Mucosa of descending colon (tissue), 3 donors: ENCODE measurements at regions not wholly inside any gene's neighbourhood (a gene's known extent, or its start where the extent isn't known, plus 50 kb on each side); places are given as distances from the start of the nearest gene placed in this dataset.
A peak's percentile ranks its signal among the peaks of the same experiment; 100 is the strongest.

Experiments
- ATAC-seq: fragments of 200-7000 bp; cut with Tn5 transposase; one replicate; pipeline ENCODE4 v1.9.1; 2020; ENCODE audit warnings: mild to moderate bottlenecking, moderate library complexity
- DNase-seq, 3 donors: peaks; one replicate each; pipeline ENCODE4 v3.0.0-alpha.2; 2020
- H3K36me3 ChIP-seq: fragments of 200-600 bp; one replicate; pipeline ENCODE4 v1.8.0; 2021; ENCODE audit warnings: low read depth, mild to moderate bottlenecking
- H3K4me1 ChIP-seq: fragments of 200-600 bp; one replicate; pipeline ENCODE4 v1.8.0; 2021; ENCODE audit warnings: low read depth, mild to moderate bottlenecking
- H3K4me3 ChIP-seq: fragments of 200-600 bp; one replicate; pipeline ENCODE4 v1.8.0; 2021; ENCODE audit warnings: mild to moderate bottlenecking
- H3K9me3 ChIP-seq: fragments of 200-600 bp; one replicate; pipeline ENCODE4 v1.8.0; 2021; ENCODE audit warnings: mild to moderate bottlenecking
- CTCF ChIP-seq: fragments of 200-600 bp; IDR thresholded peaks from one replicate; pipeline ENCODE4 v1.8.0; 2022; ENCODE audit warnings: antibody characterized with exemption, mild to moderate bottlenecking
- intact Hi-C, 2 donors: fragments of 100-400 bp; cut with DNase I in 1 of 2; cut with micrococcal nuclease in 1 of 2; formaldehyde crosslinking; loops; one replicate each; pipeline versions ENCODE4 v1.11.0 to v1.11.1; 2022; cut with DNase I, micrococcal nuclease
- donor health status: DM: no; HTN: no; CAD: no; lungs with moderate emphysema.
- donor health status: DM: no; HTN: no; CAD: no.
- donor health status: DM: no; HTN: yes; CAD: no.

DNA sequence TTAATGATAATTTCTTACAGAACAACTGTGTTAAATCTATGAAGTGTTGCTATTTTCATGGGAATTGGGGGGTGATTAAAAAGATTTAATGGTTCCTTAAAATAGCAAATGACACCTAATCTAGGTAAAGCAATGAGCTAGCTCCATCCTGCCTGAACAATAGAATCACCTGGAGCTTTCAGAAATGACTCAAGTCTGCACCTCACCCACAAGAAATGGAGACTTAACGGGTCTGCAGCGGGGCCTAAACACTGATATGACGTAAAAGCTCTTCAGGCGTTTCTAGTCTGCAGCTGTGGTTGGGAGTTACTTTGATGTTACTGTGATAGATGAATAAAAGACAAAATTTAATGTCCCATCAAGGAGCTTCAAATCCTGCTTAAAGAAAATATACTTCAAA is 328.2 kb downstream of the RND3 start:
- H3K4me3 ChIP-seq = no peak overlapping the region
- intact Hi-C loops = no loop called here
- H3K4me1 ChIP-seq = no peaks in the 10 kb centered on the region
- DNase-seq = no peak
- no peaks in the 10 kb centered on the region for H3K9me3 ChIP-seq
- ATAC-seq = no peak
- no peak for TF ChIP-seq CTCF
- H3K36me3 ChIP-seq = no peaks in the 10 kb centered on the region

- no peak for TF ChIP-seq CTCF
- no peak overlapping the region for H3K4me3 ChIP-seq
- no peaks in the 10 kb centered on the region for H3K9me3 ChIP-seq
- DNase-seq = no peak
- H3K4me1 ChIP-seq = no peaks in the 10 kb centered on the region
- H3K36me3 ChIP-seq = no peaks in the 10 kb centered on the region
- intact Hi-C loops = no loop called here
- no peak for ATAC-seq
Measured at GRCh38 chr2:150156876-150157275, 330.6 kb downstream of the RND3 start.

DNA sequence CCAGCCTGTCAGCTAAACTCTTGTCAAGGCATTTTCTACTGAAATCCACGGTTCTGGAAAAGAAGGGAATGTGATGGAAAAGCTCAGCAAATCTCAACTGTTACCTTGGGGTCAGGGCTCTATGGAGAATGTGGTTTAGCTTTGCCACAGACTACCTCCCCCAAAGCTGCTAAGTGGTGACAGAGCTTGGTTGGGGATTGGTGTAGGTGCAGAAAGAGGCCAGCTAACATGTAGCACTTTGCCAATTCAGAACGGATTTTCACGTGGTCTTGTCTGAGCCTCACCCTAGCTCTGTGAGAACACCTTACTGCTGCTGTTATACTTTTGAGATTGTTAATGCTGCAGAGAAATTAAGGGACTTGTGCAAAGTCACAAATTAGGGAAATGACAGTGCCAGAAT is 331.1 kb downstream of the RND3 start:
- TF ChIP-seq CTCF = no peak
- ATAC-seq = no peak

DNA sequence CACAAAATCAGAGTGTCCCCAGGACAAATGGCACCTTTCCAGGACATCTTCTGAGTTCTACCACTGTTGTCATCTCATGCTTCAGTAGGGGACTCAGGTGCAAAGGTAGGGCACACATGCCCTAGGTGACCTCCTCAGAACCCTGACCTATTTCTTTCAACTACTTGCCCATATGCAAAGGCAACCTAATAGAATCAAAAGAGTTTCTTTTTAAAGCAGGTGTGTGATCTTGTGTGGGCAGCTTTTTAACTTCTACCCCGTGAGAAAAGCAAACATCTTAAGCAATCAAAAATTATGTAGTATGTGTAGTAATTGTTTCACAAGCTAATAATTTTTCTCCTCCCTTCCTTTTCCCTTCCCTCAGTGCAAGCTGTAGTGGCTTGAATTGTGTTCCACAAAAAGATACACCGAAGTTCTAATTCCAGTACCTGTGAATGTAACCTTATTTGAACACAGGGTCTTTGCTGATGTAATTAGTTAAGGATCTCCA is 333.1 kb downstream of the RND3 start:
- H3K9me3 ChIP-seq = no peaks in the 10 kb centered on the region
- TF ChIP-seq CTCF = no peak
- ATAC-seq (peak; percentile 6), DNase-seq (no peak)
- no peaks in the 10 kb centered on the region for H3K36me3 ChIP-seq
- intact Hi-C loops = no loop called here
- no peak overlapping the region for H3K4me3 ChIP-seq
- H3K4me1 ChIP-seq = no peaks in the 10 kb centered on the region

More for the DNA sequence above, 331.1 kb downstream of the RND3 start:
- H3K36me3 ChIP-seq = no peaks in the 10 kb centered on the region
- H3K4me1 ChIP-seq = no peaks in the 10 kb centered on the region
- DNase-seq = no peak
- H3K4me3 ChIP-seq = no peak overlapping the region
- intact Hi-C loops = no loop called here
- no peaks in the 10 kb centered on the region for H3K9me3 ChIP-seq

DNA sequence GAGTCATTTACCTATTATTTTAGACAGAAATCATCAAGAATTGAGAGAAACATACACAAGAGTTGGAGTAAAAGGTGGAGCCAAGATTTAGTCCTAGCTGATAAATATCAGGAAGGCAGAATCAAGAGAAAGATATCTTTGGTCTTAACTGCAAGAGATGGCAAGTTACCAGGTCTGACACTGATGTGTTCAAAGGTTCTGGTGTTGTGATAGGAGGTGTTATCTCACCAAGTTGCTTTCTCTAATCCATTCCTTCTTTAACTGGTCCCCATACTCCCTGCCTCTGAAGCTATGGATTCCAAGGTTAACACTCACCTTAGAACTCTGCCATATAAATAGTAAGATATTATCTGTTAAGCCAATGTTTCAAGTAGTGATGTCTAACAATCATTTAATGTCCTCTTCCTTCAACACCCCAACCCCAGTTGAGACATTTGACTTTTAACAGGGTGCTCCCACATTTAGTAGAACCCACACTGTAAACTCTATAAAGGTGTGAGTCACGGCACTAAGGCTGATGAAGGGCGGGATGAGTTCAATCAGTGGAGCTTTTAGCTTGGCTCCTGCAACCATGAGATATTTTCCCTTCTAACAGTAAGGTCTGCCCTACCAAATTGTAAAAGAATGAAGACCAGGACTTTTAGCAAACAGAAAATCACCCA is 333.7 kb downstream of the RND3 start:
- Histone ChIP-seq H3K4me1 (no peaks in the 10 kb centered on the region), H3K36me3 (no peaks in the 10 kb centered on the region), H3K9me3 (no peaks in the 10 kb centered on the region), H3K4me3 (no peak overlapping the region)
- DNase-seq (no peak), ATAC-seq (peak; percentile 64)
- no peak for TF ChIP-seq CTCF
- intact Hi-C loops = no loop called here

GRCh38 chr2:150152230-150152629 is 335.2 kb downstream of the RND3 start:
- peak; percentile 66 for ATAC-seq
- H3K4me1 ChIP-seq = no peaks in the 10 kb centered on the region
- intact Hi-C loops = no loop called here
- no peaks in the 10 kb centered on the region for H3K36me3 ChIP-seq
- no peak overlapping the region for H3K4me3 ChIP-seq
- no peak for DNase-seq
- no peak for TF ChIP-seq CTCF
- peaks cover 2% of the 10 kb centered on the region for H3K9me3 ChIP-seq
